Fibroblast of lung (primary cell): ENCODE measurements at regions not wholly inside any gene's neighbourhood (a gene's known extent, or its start where the extent isn't known, plus 50 kb on each side); places are given as distances from the start of the nearest gene placed in this dataset.

Experiments used
- DNase-seq, 2 donors: peaks; one replicate each; pipeline versions ENCODE4 v3.0.0 to v3.0.0-alpha.2; 2010; ENCODE audit warnings: low read depth in 2 of 2
- H2AFZ ChIP-seq: 2 replicates; pipeline ENCODE4 v1.5.1; 2012; ENCODE audit warnings: low read length, control low read depth, inconsistent platforms
- H3K27ac ChIP-seq: 2 replicates; pipeline ENCODE4 v1.5.1; 2011; ENCODE audit warnings: low read length, control low read depth; ENCODE audit not compliant: insufficient read depth
- H3K27me3 ChIP-seq: 2 replicates; pipeline ENCODE4 v1.5.1; 2011; ENCODE audit warnings: mild to moderate bottlenecking, low read length; ENCODE audit not compliant: control insufficient read depth, insufficient read depth
- H3K36me3 ChIP-seq: 2 replicates; pipeline ENCODE4 v1.5.1; 2011; ENCODE audit warnings: low read length; ENCODE audit not compliant: control insufficient read depth, insufficient read depth
- H3K4me1 ChIP-seq: 2 replicates; pipeline ENCODE4 v1.5.1; 2011; ENCODE audit warnings: low read length; ENCODE audit not compliant: control insufficient read depth, insufficient read depth; ENCODE audit errors: extremely low read depth
- H3K4me2 ChIP-seq: 2 replicates; pipeline ENCODE4 v1.5.1; 2011; ENCODE audit warnings: low read length, control low read depth; ENCODE audit not compliant: insufficient read depth; ENCODE audit errors: extremely low read depth
- H3K4me3 ChIP-seq, 4 experiments: fragments of 200-600 bp in 1 of 4; sonication (generic) in 1 of 4; replicated peaks in 1 of 4; 2 replicates each; pipeline ENCODE4 v1.5.1; 2011 to 2016; ENCODE audit warnings: low read length in 4 of 4, low read depth in 3 of 4, mild to moderate bottlenecking in 3 of 4, control low read depth in 2 of 4, inconsistent platforms in 1 of 4, mixed read lengths in 1 of 4; ENCODE audit not compliant: insufficient read depth in 1 of 4; ENCODE audit errors: control extremely low read depth in 1 of 4
- H3K79me2 ChIP-seq: 2 replicates; pipeline ENCODE4 v1.5.1; 2012; ENCODE audit warnings: mild to moderate bottlenecking, low read length, inconsistent platforms; ENCODE audit not compliant: control insufficient read depth, insufficient read depth
- H3K9ac ChIP-seq: 2 replicates; pipeline ENCODE4 v1.5.1; 2011; ENCODE audit warnings: mild to moderate bottlenecking, low read length, control low read depth; ENCODE audit not compliant: insufficient read depth
- H3K9me3 ChIP-seq: 2 replicates; pipeline ENCODE4 v1.5.1; 2012; ENCODE audit warnings: low read depth, low read length; ENCODE audit not compliant: control insufficient read depth, insufficient read depth
- H4K20me1 ChIP-seq: 2 replicates; pipeline ENCODE4 v1.5.1; 2011; ENCODE audit warnings: low read length; ENCODE audit not compliant: control insufficient read depth, insufficient read depth; ENCODE audit errors: extremely low read depth
- CTCF ChIP-seq, 2 donors: IDR thresholded peaks in 1 of 2; conservative IDR thresholded peaks in 1 of 2; 1 replicate in 1 of 2; 2 replicates in 1 of 2; pipeline ENCODE4 v1.5.1; 2011 to 2012; ENCODE audit warnings: low read length in 2 of 2, control low read depth in 1 of 2, inconsistent platforms in 1 of 2, low read depth in 1 of 2, mild to moderate bottlenecking in 1 of 2
- EZH2 ChIP-seq: IDR thresholded peaks from 2 replicates; pipeline ENCODE4 v1.5.1; 2012; ENCODE audit warnings: low read length, control low read depth, mild to moderate bottlenecking; ENCODE audit errors: missing control alignments

GRCh38 chr11:71062199-71062598 is 190.2 kb downstream of the SHANK2 start:
- H3K4me1 ChIP-seq, result no peaks in the 10 kb centered on the region
- TF ChIP-seq CTCF (conservative IDR thresholded peaks at IDR 0.05 in 1 of 2, IDR thresholded peaks at IDR 0.05 in 1 of 2; ENCODE audit: low read depth in 1 of 2, low read length in 2 of 2) (no peak), EZH2 (no peak)
- no peak overlapping the region for H3K4me3 ChIP-seq
- no peak overlapping the region for H3K9ac ChIP-seq
- H3K27me3 ChIP-seq, result no peaks in the 10 kb centered on the region
- H3K36me3 ChIP-seq, result no peaks in the 10 kb centered on the region
- no peaks in the 10 kb centered on the region for H3K79me2 ChIP-seq
- no peaks in the 10 kb centered on the region for H4K20me1 ChIP-seq
- no peak overlapping the region for H3K27ac ChIP-seq
- DNase-seq, result no peak
- H2AFZ ChIP-seq, result no peak overlapping the region
- no peaks in the 10 kb centered on the region for H3K9me3 ChIP-seq
- H3K4me2 ChIP-seq, result no peak overlapping the region

- H3K27me3 ChIP-seq, result no peaks in the 10 kb centered on the region
- no peak for TF ChIP-seq CTCF (conservative IDR thresholded peaks at IDR 0.05 in 1 of 2, IDR thresholded peaks at IDR 0.05 in 1 of 2; ENCODE audit: low read depth in 1 of 2, low read length in 2 of 2)
- TF ChIP-seq EZH2, result no peak
- no peak overlapping the region for H3K4me2 ChIP-seq
- H3K4me3 ChIP-seq, result no peak overlapping the region
- no peak overlapping the region for H3K9ac ChIP-seq
- no peaks in the 10 kb centered on the region for H3K4me1 ChIP-seq
- no peaks in the 10 kb centered on the region for H3K79me2 ChIP-seq
- DNase-seq, result no peak
- no peaks in the 10 kb centered on the region for H3K9me3 ChIP-seq
- no peaks in the 10 kb centered on the region for H4K20me1 ChIP-seq
- no peaks in the 10 kb centered on the region for H3K36me3 ChIP-seq
- H3K27ac ChIP-seq, result no peak overlapping the region
- no peak overlapping the region for H2AFZ ChIP-seq
Observed at GRCh38 chr11:71060391-71060791, 192.0 kb downstream of the SHANK2 start.

- Histone ChIP-seq H2AFZ (no peak overlapping the region), H3K79me2 (no peaks in the 10 kb centered on the region), H3K4me1 (no peaks in the 10 kb centered on the region), H3K9me3 (no peaks in the 10 kb centered on the region), H3K4me3 (no peak overlapping the region), H3K27ac (no peak overlapping the region), H4K20me1 (no peaks in the 10 kb centered on the region), H3K9ac (no peak overlapping the region), H3K4me2 (no peak overlapping the region), H3K36me3 (no peaks in the 10 kb centered on the region), H3K27me3 (no peaks in the 10 kb centered on the region)
- TF ChIP-seq CTCF (conservative IDR thresholded peaks at IDR 0.05 in 1 of 2, IDR thresholded peaks at IDR 0.05 in 1 of 2; ENCODE audit: low read depth in 1 of 2, low read length in 2 of 2), result no peak
- no peak for TF ChIP-seq EZH2
- DNase-seq, result no peak
Observed at GRCh38 chr11:71059662-71060061, 192.7 kb downstream of the SHANK2 start.
